G401 (cell line): ENCODE measurements at regions not wholly inside any gene's neighbourhood (a gene's known extent, or its start where the extent isn't known, plus 50 kb on each side); places are given as distances from the start of the nearest gene placed in this dataset.
"Not testable (repeated sequence)": the region's sequence is repeated elsewhere in the genome, so short reads cannot be mapped to it uniquely, and the experiment has no call there.

Source experiments
- DNase-seq: peaks from one replicate; pipeline ENCODE4 v3.0.0-alpha.2; 2015; ENCODE audit warnings: low spot score
- in situ Hi-C: cut with HindIII; loops from 2 replicates; pipeline ENCODE4 v1.10.0; 2016; ENCODE audit warnings: low sequenced_read_pairs, mixed read lengths

DNA sequence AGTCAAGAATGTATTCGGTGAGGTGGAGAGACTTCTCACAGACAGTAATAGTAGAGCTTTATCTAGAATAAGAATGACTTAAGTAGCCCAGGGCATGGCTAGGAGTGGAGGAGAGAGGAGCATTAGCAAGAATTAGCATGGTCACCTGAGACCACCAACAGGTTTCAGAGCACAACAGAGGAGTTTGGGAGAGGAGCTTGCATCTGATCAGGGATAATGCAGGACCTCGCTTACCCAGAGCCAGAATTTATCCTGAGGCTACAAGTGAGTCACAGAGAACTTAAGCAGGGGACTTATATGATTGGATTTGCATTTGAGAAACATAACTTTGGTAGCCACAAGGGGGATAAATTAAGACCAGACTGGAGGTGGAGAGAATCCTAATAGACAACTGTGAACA lies 102.1 kb upstream of the FNDC3A start:
- DNase-seq, result no peak
- in situ Hi-C loops, result no loop called here

DNA sequence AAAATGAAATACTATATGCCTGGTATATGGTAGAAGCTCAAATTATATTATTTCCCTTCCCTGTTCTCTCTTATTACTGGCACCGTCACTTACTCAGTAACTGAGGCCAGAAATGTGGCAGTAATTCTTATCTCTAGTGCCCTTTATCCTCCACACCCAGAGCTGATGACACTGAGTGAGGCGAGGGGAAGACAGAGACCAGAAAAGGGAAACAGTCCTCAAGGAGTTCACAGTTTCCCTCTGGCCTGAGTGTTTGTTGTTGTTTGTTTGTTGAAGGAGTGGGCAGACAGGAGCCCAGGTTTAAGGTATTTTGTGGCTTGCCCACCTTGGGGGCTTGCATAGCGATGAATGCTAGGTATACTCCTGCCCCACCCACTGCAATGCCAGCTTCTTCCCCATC lies 101.5 kb upstream of the FNDC3A start:
- DNase-seq, result no peak
- in situ Hi-C loops, result no loop called here

DNA sequence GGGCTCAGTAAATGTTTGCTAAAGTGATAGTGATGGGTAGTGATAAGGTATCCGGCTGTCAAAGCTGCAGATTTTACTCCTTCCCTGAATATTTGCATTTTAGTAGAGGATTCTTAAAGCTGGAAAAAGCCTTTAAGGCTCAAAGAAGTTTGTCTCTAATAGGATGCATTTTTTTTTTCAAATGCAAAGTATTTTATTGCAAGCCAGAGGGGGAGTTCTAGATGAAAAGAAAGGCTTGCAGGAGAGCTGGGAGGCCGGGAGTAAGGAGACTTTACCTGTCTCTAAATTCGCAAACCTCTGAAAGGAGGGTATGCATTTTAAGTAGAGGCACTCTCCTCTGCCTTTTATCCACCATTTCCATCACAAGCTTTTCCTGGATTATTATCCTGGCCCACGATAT lies 100.7 kb upstream of the FNDC3A start:
- no peak for DNase-seq

GRCh38 chr13:48876289-48876688 lies 99.4 kb upstream of the FNDC3A start:
- in situ Hi-C loops, result no loop called here
- DNase-seq, result no peak

More for the DNA sequence above, 100.7 kb upstream of the FNDC3A start:
- in situ Hi-C loops, result no loop called here

DNA sequence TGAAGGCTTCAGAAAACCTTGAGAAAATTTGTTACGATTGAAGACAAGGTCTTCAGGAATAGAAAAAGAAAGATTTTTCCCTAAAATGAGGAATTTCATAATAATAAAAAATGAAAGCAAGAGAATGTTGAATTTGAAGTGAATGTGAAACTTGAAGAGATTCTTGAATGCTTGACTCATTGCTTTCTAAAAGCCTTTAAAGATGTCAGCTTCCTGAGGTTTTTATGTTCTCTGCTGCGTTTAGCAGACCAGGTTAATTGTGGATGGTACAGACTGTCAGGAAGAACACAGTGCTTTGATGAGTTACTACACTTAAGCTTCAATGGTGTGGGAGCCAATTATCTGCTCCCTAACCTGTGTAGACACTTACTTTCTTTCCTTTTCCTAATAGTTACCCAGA lies 96.3 kb upstream of the FNDC3A start:
- in situ Hi-C loops, result no loop called here
- no peak for DNase-seq

GRCh38 chr13:48879854-48880253 lies 95.9 kb upstream of the FNDC3A start:
- in situ Hi-C loops, result no loop called here
- no peak for DNase-seq

- in situ Hi-C loops, result not testable (repeated sequence)
Observed at GRCh38 chr13:48883786-48884185, 91.9 kb upstream of the FNDC3A start.

DNA sequence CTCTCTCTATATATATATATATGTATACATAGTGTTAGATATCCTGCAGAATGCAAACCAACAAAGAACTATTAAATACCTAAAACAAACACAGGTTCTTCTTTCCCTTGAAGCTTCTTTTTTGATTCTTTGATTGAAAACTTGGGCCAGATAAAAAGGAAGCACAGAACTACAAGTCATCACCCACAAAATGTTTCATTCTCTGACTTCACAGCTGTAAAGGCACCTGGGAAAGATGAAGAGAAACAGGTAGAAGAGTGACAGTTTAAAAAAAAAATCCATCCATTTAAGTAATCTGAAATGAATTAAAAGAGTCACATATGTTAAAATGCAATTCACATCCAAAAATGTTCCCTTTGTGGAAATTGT lies 90.7 kb upstream of the FNDC3A start:
- no peak for DNase-seq

More at GRCh38 chr13:48883786-48884185, 91.9 kb upstream of the FNDC3A start:
- DNase-seq, result not testable (repeated sequence)

DNA sequence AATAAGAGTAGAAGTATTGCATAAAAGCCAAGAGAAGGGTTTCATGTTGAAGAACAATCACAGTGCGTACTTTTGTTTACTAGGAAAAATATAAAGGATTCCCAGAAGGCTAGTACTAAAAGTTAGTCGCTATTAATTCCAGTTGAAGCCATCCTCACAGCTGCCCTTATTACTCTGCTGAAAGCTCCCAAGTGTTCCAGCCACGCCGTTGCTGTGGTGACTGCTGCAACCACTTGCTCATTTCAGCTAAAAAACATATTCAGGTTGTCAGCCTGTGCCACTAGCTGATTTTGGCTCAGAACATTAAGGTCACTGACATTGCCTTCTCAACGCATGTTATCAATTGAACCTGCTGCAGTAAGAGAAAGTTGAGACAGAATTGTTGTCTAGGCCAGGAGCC lies 87.1 kb upstream of the FNDC3A start:
- DNase-seq, result no peak
- in situ Hi-C loops, result no loop called here

More for the DNA sequence above, 90.7 kb upstream of the FNDC3A start:
- in situ Hi-C loops, result no loop called here

DNA sequence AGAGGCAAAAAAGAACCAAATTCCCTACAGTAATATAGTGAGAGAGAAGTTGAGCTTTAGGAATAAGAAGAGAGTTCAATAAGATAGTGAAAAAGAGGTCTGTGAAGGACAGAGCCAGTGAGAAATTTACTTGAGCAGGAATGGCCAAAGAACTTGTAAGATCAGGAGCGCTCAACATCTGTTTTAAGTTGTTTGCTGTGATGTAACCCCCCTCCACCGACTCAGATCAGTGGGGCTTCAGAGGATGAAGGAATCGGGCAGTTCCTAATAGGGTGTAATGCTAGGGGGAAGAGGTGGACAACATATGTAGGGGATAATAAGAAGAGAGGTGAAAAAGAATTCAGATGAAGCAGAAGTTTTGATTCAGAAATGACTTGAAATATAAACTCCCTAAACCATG lies 85.3 kb upstream of the FNDC3A start:
- DNase-seq, result no peak
- in situ Hi-C loops, result loop anchor here (10.0 kb wide), 1 partner anchor 84 kb away; the partner anchor contains the start of gene FNDC3A

- DNase-seq, result no peak
- in situ Hi-C loops, result loop anchor here (10.0 kb wide), 1 partner anchor 83 kb away; the partner anchor contains the start of gene FNDC3A
Observed at GRCh38 chr13:48891586-48891985, 84.1 kb upstream of the FNDC3A start.

GRCh38 chr13:48892053-48892687 lies 83.5 kb upstream of the FNDC3A start:
- in situ Hi-C loops, result loop anchor here (10.0 kb wide), 1 partner anchor 83 kb away; the partner anchor contains the start of gene FNDC3A
- no peak for DNase-seq

GRCh38 chr13:48892688-48893075 lies 83.0 kb upstream of the FNDC3A start:
- in situ Hi-C loops, result loop anchor here (10.0 kb wide), 1 partner anchor 82 kb away; the partner anchor contains the start of gene FNDC3A
- no peak for DNase-seq

GRCh38 chr13:48896312-48896711 lies 79.4 kb upstream of the FNDC3A start:
- DNase-seq, result no peak
- in situ Hi-C loops, result loop anchor here (10.0 kb wide), 1 partner anchor 78 kb away; the partner anchor contains the start of gene FNDC3A

DNA sequence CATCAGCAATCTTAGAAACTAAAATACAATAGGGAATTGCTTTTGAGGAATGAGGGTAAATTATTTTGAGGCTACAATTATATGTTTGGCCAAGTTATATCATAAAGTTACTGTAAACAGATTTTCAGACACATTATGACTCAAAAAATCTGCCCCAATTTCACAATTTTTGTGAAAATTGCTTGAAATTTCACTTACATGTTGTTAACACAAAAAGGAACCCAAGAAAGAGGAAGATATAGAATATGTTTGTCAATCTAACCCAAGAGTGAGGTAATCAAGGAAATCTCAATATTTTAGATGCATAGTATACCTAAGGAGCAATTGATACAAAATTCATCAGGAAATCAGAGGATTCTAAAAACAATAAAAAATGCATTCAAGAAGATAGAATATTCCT lies 73.9 kb upstream of the FNDC3A start:
- no peak for DNase-seq
- in situ Hi-C loops, result no loop called here

GRCh38 chr13:48902368-48902767 lies 73.3 kb upstream of the FNDC3A start:
- in situ Hi-C loops, result no loop called here
- no peak for DNase-seq

- in situ Hi-C loops, result no loop called here
- DNase-seq, result no peak
Observed at GRCh38 chr13:48904668-48905290, 70.9 kb upstream of the FNDC3A start.

GRCh38 chr13:48906200-48906599 lies 69.5 kb upstream of the FNDC3A start:
- DNase-seq, result no peak
- in situ Hi-C loops, result no loop called here

GRCh38 chr13:48908381-48909055 lies 67.2 kb upstream of the FNDC3A start:
- no peak for DNase-seq
- in situ Hi-C loops, result no loop called here

- in situ Hi-C loops, result no loop called here
- DNase-seq, result peak; percentile 3
Observed at GRCh38 chr13:48909056-48909389, 66.7 kb upstream of the FNDC3A start.
